Tibial artery (tissue), 4 donors: ENCODE measurements at regions not wholly inside any gene's neighbourhood (a gene's known extent, or its start where the extent isn't known, plus 50 kb on each side); places are given as distances from the start of the nearest gene placed in this dataset.

Experiments
- DNase-seq, 2 donors: peaks; one replicate each; pipeline ENCODE4 v3.0.0-alpha.2; 2019
- H3K27ac ChIP-seq, 2 donors: fragments of 200-600 bp; sonication (generic) in 1 of 2; 1 replicate in 1 of 2; 2 replicates in 1 of 2; pipeline ENCODE4 v1.5.1; 2018 to 2019; ENCODE audit warnings: mild to moderate bottlenecking in 1 of 2
- H3K27me3 ChIP-seq, 2 donors: fragments of 200-600 bp; sonication (generic) in 1 of 2; one replicate each; pipeline versions ENCODE4 v1.5.1 to v1.6.0; 2016 to 2019
- H3K36me3 ChIP-seq, 3 donors: fragments of 200-600 bp; sonication (generic) in 2 of 3; one replicate each; pipeline ENCODE4 v1.5.1; 2016 to 2019; ENCODE audit warnings: mild to moderate bottlenecking in 2 of 3
- H3K4me1 ChIP-seq, 4 donors: fragments of 200-600 bp; sonication (generic) in 2 of 4; 1 replicate in 3 of 4; 2 replicates in 1 of 4; pipeline ENCODE4 v1.5.1; 2016 to 2019
- H3K4me3 ChIP-seq, 2 donors: fragments of 200-600 bp; sonication (generic) in 1 of 2; 1 replicate in 1 of 2; 2 replicates in 1 of 2; pipeline ENCODE4 v1.5.1; 2018 to 2019; ENCODE audit warnings: mild to moderate bottlenecking in 2 of 2
- H3K9me3 ChIP-seq, 3 donors: fragments of 200-600 bp; sonication (generic) in 1 of 3; one replicate each; pipeline ENCODE4 v1.5.1; 2016 to 2019
- intact Hi-C: fragments of 100-400 bp; cut with DNase I; formaldehyde crosslinking; loops from one replicate; pipeline ENCODE4 v1.15.0; 2023; ENCODE audit warnings: low total_unique reads
- TF ChIP-seq, protein P1 (sequence below), 2 experiments: fragments of 200-600 bp in 1 of 2; fragments of 450-650 bp in 1 of 2; IDR thresholded peaks; one replicate each; pipeline ENCODE4 v1.5.1; 2017 to 2019; ENCODE audit warnings: antibody characterized with exemption in 2 of 2, mild to moderate bottlenecking in 1 of 2, moderate library complexity in 1 of 2

DNA sequence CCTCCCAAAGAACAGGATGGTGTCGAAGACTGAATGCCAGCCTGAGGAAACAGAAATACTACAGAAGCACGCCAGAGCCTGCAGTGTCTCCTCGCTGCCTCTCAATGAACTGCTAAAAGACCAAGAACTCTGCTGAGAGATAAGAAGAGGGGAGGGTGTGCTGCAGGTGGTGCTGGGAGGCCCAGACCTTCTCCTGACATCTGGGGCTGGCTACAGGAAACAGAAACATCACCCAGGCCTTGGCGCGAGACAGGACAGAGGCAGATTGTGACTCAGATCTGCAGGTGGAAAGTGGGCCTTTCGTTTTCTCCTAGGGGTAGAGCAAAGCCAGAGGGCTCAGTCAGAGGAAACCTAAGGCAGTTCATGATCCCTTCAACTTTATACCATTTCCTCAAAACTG is 250.3 kb upstream of the TCF4 start:
- intact Hi-C loops, result no loop called here
- no peak overlapping the region for H3K4me3 ChIP-seq
- H3K4me1 ChIP-seq, result peaks cover 0 to 9% (median 0%) of the 10 kb centered on the region in 4 donors
- no peaks in the 10 kb centered on the region for H3K9me3 ChIP-seq
- TF ChIP-seq, protein P1, sequence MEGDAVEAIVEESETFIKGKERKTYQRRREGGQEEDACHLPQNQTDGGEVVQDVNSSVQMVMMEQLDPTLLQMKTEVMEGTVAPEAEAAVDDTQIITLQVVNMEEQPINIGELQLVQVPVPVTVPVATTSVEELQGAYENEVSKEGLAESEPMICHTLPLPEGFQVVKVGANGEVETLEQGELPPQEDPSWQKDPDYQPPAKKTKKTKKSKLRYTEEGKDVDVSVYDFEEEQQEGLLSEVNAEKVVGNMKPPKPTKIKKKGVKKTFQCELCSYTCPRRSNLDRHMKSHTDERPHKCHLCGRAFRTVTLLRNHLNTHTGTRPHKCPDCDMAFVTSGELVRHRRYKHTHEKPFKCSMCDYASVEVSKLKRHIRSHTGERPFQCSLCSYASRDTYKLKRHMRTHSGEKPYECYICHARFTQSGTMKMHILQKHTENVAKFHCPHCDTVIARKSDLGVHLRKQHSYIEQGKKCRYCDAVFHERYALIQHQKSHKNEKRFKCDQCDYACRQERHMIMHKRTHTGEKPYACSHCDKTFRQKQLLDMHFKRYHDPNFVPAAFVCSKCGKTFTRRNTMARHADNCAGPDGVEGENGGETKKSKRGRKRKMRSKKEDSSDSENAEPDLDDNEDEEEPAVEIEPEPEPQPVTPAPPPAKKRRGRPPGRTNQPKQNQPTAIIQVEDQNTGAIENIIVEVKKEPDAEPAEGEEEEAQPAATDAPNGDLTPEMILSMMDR (IDR thresholded peaks at IDR 0.05), result no peak
- no peak for DNase-seq
- H3K27me3 ChIP-seq, result no peaks in the 10 kb centered on the region
- peak overlapping the region in 1 of 2 donors; percentile 26 for H3K27ac ChIP-seq
- no peaks in the 10 kb centered on the region for H3K36me3 ChIP-seq

DNA sequence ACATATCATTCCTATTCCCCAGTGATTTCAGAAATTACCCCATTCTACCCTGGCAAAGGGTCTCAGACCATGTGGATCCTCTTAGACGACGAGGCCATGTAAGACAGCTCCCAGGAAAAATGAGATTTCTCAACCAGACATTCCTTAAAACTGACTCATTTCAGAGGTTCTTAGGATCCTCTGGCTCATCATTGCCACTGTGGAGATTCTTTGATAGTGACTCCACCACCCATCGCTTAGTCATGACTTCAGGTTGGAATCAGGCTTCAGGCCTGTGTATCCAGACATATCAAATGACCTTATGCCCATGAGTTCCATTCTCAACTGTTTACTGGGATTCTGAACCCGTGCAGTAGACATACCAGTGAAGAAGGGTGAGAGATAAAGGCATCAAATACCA is 245.6 kb upstream of the TCF4 start:
- DNase-seq, result peak in 1 of 2 donors; percentile 21
- H3K9me3 ChIP-seq, result no peaks in the 10 kb centered on the region
- H3K4me1 ChIP-seq, result peaks cover 0 to 9% (median 0%) of the 10 kb centered on the region in 4 donors
- H3K27ac ChIP-seq, result no peak overlapping the region
- no peaks in the 10 kb centered on the region for H3K27me3 ChIP-seq
- intact Hi-C loops, result no loop called here
- no peak overlapping the region for H3K4me3 ChIP-seq
- H3K36me3 ChIP-seq, result no peaks in the 10 kb centered on the region
- TF ChIP-seq, protein P1 (IDR thresholded peaks at IDR 0.05), result no peak

DNA sequence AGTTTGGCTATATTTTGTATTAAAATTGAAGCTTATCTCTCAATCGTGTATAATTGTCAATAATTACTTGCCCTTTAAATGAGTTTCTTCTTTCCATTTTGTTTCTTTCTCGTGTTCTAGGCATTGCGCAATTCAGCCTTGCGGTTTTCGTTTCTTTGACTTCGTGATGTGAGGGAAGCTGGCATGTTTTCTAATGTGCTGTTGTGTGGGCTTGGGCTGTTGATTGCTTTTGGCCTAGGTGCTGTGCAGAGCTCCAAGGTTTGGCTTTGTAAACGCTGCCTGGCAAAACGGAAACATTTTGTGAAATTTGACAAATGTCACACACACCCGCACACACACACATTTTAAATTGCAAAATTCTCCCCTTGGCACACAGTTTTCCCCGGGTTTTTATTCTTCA is 242.6 kb upstream of the TCF4 start:
- no peak overlapping the region for H3K4me3 ChIP-seq
- DNase-seq, result no peak
- H3K36me3 ChIP-seq, result no peaks in the 10 kb centered on the region
- intact Hi-C loops, result no loop called here
- no peaks in the 10 kb centered on the region for H3K9me3 ChIP-seq
- H3K4me1 ChIP-seq, result no peaks in the 10 kb centered on the region
- TF ChIP-seq, protein P1 (IDR thresholded peaks at IDR 0.05), result no peak
- H3K27ac ChIP-seq, result no peak overlapping the region
- H3K27me3 ChIP-seq, result no peaks in the 10 kb centered on the region

DNA sequence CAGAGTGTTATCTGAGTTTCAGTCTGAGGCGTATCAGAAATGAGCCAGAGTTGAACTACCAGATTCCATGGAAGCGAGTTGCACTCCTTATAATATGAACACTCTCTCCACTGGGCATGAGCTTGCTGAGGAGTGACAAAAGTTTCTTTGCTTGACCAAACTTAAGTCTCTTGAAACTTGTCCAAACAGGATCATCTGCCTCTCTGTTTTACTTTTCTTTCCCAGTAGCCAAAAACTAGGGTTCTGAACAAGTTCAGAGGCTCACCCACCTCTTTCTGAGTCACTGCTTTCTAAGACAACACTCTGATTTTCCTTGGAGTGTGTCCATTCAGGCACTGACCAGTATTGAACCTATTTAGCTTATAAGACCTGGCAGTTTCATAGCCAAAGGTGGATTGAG is 233.2 kb upstream of the TCF4 start:
- H3K27ac ChIP-seq, result no peak overlapping the region
- DNase-seq, result no peak
- H3K27me3 ChIP-seq, result no peaks in the 10 kb centered on the region
- TF ChIP-seq, protein P1 (IDR thresholded peaks at IDR 0.05), result no peak
- no peaks in the 10 kb centered on the region for H3K9me3 ChIP-seq
- H3K4me1 ChIP-seq, result no peaks in the 10 kb centered on the region
- intact Hi-C loops, result no loop called here
- H3K4me3 ChIP-seq, result no peak overlapping the region
- no peaks in the 10 kb centered on the region for H3K36me3 ChIP-seq

DNA sequence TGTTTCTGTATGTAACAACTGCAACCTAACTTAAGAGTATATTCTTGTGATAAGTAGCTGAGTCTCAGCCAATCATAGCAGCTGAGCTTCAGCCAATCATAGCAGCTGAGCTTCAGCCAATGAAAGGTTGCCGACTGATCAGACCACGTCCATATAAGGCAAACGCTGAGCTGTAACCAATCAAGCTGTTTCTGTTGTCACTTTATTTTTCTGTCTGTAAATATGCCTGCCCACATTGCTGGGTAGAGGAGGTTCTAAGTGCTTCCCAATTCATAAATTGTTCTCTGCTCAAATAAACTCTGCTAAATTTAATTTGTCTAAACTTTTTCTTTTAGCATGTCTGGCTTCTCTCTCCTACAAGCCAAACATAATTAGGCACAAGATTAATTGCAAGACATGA is 231.5 kb upstream of the TCF4 start:
- no peaks in the 10 kb centered on the region for H3K9me3 ChIP-seq
- no peaks in the 10 kb centered on the region for H3K27me3 ChIP-seq
- no peaks in the 10 kb centered on the region for H3K36me3 ChIP-seq
- H3K27ac ChIP-seq, result no peak overlapping the region
- TF ChIP-seq, protein P1 (IDR thresholded peaks at IDR 0.05), result no peak
- intact Hi-C loops, result no loop called here
- no peaks in the 10 kb centered on the region for H3K4me1 ChIP-seq
- no peak for DNase-seq
- H3K4me3 ChIP-seq, result no peak overlapping the region

DNA sequence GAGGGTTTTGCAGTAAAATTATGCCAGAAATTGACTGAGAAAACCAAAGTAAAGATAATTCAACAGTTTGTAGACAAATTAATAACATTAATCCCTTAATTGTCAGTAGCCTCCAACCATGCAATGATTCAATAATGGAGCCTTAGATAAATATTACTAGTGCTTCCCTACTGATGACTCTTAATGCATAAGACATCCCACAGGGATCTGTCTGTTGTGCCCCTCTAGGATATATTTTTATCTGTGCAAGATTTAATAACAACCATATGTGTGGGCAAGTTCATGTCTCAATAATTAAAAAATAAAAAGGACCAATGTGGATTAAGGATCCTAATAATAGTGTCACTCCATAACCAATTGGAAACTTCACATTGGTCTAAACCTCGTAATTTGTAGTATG is 230.3 kb upstream of the TCF4 start:
- TF ChIP-seq, protein P1 (IDR thresholded peaks at IDR 0.05), result no peak
- no peak overlapping the region for H3K4me3 ChIP-seq
- no peaks in the 10 kb centered on the region for H3K9me3 ChIP-seq
- H3K27me3 ChIP-seq, result no peaks in the 10 kb centered on the region
- DNase-seq, result no peak
- no peaks in the 10 kb centered on the region for H3K4me1 ChIP-seq
- H3K36me3 ChIP-seq, result no peaks in the 10 kb centered on the region
- intact Hi-C loops, result no loop called here
- H3K27ac ChIP-seq, result no peak overlapping the region
